Ishikawa (cell line): ENCODE measurements at regions not wholly inside any gene's neighbourhood (a gene's known extent, or its start where the extent isn't known, plus 50 kb on each side); places are given as distances from the start of the nearest gene placed in this dataset.

Source experiments
- CREB1 ChIP-seq: IDR thresholded peaks from 2 replicates; pipeline ENCODE4 v1.6.1; 2012; ENCODE audit warnings: low read depth
- EP300 ChIP-seq: IDR thresholded peaks from 2 replicates; pipeline ENCODE4 v1.6.1; 2012; ENCODE audit warnings: borderline replicate concordance
- FOXM1 ChIP-seq: IDR thresholded peaks from 2 replicates; pipeline ENCODE4 v1.6.1; 2012; ENCODE audit warnings: low read depth, borderline replicate concordance
- TAF1 ChIP-seq: IDR thresholded peaks from 2 replicates; pipeline ENCODE4 v1.6.1; 2012; ENCODE audit warnings: low read depth, mild to moderate bottlenecking
- TEAD4 ChIP-seq: IDR thresholded peaks from 2 replicates; pipeline ENCODE4 v1.6.1; 2012
- YY1 ChIP-seq: IDR thresholded peaks from 2 replicates; pipeline ENCODE4 v1.6.1; 2012; ENCODE audit warnings: low read depth
- ZBTB7A ChIP-seq: IDR thresholded peaks from 2 replicates; pipeline ENCODE4 v1.6.1; 2012; ENCODE audit warnings: low read depth
- TF ChIP-seq, protein P1 (sequence below): IDR thresholded peaks from 2 replicates; pipeline ENCODE4 v1.6.1; 2012; ENCODE audit warnings: low read depth, mild to moderate bottlenecking
- TF ChIP-seq, protein P2 (sequence below): IDR thresholded peaks from 2 replicates; pipeline ENCODE4 v1.6.1; 2012

DNA sequence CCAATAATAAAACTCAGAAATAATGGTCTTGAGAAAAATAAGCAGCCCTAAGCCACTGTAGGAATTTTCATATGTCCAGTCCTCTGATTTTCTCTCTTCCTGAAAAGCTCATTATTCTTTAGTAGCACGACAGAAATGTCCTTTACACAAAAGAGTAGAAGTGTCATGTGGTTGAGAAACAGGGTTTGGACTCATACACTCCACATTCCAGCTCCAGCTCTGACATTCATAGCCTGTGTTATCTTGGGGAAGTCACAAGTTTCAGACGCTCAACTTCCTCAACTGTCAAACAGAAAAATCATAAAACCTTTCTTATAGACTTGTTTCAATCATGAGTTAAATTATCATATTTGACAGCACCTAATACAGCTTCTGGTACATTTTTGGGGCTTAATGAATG lies 511.5 kb downstream of the TNS1 start:
- TF ChIP-seq, protein P1, sequence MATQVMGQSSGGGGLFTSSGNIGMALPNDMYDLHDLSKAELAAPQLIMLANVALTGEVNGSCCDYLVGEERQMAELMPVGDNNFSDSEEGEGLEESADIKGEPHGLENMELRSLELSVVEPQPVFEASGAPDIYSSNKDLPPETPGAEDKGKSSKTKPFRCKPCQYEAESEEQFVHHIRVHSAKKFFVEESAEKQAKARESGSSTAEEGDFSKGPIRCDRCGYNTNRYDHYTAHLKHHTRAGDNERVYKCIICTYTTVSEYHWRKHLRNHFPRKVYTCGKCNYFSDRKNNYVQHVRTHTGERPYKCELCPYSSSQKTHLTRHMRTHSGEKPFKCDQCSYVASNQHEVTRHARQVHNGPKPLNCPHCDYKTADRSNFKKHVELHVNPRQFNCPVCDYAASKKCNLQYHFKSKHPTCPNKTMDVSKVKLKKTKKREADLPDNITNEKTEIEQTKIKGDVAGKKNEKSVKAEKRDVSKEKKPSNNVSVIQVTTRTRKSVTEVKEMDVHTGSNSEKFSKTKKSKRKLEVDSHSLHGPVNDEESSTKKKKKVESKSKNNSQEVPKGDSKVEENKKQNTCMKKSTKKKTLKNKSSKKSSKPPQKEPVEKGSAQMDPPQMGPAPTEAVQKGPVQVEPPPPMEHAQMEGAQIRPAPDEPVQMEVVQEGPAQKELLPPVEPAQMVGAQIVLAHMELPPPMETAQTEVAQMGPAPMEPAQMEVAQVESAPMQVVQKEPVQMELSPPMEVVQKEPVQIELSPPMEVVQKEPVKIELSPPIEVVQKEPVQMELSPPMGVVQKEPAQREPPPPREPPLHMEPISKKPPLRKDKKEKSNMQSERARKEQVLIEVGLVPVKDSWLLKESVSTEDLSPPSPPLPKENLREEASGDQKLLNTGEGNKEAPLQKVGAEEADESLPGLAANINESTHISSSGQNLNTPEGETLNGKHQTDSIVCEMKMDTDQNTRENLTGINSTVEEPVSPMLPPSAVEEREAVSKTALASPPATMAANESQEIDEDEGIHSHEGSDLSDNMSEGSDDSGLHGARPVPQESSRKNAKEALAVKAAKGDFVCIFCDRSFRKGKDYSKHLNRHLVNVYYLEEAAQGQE, result no peak
- TF ChIP-seq ZBTB7A (no peak), FOXM1 (no peak), CREB1 (no peak), TAF1 (no peak), YY1 (no peak), TEAD4 (no peak), EP300 (no peak)
- TF ChIP-seq, protein P2, sequence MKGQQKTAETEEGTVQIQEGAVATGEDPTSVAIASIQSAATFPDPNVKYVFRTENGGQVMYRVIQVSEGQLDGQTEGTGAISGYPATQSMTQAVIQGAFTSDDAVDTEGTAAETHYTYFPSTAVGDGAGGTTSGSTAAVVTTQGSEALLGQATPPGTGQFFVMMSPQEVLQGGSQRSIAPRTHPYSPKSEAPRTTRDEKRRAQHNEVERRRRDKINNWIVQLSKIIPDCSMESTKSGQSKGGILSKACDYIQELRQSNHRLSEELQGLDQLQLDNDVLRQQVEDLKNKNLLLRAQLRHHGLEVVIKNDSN, result no peak
